IMR-90 (cell line): ENCODE measurements at regions not wholly inside any gene's neighbourhood (a gene's known extent, or its start where the extent isn't known, plus 50 kb on each side); places are given as distances from the start of the nearest gene placed in this dataset.

Experiments
- ATAC-seq: fragments of 200-7000 bp; cut with Tn5 transposase; 2 replicates; pipeline ENCODE4 v1.9.1; 2020; ENCODE audit warnings: low read depth, mild to moderate bottlenecking, moderate library complexity
- BruUV-seq: library from RNA; stranded (reverse); fragments of 400-500 nt; replicated peaks from 2 replicates; lab custom pipeline; 2021; lab: Mats Ljungman, UMichigan
- CTCF ChIA-PET: fragments of 300-600 bp; formaldehyde crosslinking; extraction: SDS; loops from one replicate; lab custom pipeline; 2021; ENCODE audit warnings: antibody characterized with exemption; lab: Yijun Ruan, JAX
- POLR2A ChIA-PET: fragments of 300-600 bp; sonication (Branson Sonifier 250); formaldehyde crosslinking; loops from one replicate; lab custom pipeline; 2022; ENCODE audit warnings: antibody characterized with exemption; ENCODE audit not compliant: unreplicated experiment; lab: Charles Lee
- DNase-seq: peaks from one replicate; pipeline ENCODE4 v3.0.0; 2013
- H2AFZ ChIP-seq: replicated peaks from 2 replicates; pipeline ENCODE3; 2013; ENCODE audit warnings: low read length, mild to moderate bottlenecking; ENCODE audit not compliant: poor library complexity
- H2AK5ac ChIP-seq: 2 replicates; pipeline ENCODE4 v1.6.1; 2013; ENCODE audit warnings: low read depth, low read length, inconsistent platforms
- H2AK9ac ChIP-seq: replicated peaks from 2 replicates; pipeline ENCODE3; 2013; ENCODE audit warnings: mild to moderate bottlenecking, low read depth, low read length, moderate library complexity; ENCODE audit not compliant: poor library complexity
- H2BK120ac ChIP-seq: 2 replicates; pipeline ENCODE4 v1.6.1; 2013; ENCODE audit warnings: low read depth, low read length, inconsistent platforms
- H2BK15ac ChIP-seq: 3 replicates; pipeline ENCODE4 v1.6.1; 2013; ENCODE audit warnings: low read depth, low read length, inconsistent platforms
- H2BK20ac ChIP-seq: 2 replicates; pipeline ENCODE4 v1.6.1; 2013; ENCODE audit warnings: low read depth, mild to moderate bottlenecking, inconsistent platforms, low read length, moderate library complexity
- H2BK5ac ChIP-seq: 2 replicates; pipeline ENCODE4 v1.6.1; 2013; ENCODE audit warnings: mild to moderate bottlenecking, low read depth, low read length, inconsistent platforms; ENCODE audit not compliant: poor library complexity, severe bottlenecking
- H3K14ac ChIP-seq: replicated peaks from 2 replicates; pipeline ENCODE4 v1.6.1; 2013; ENCODE audit warnings: low read depth, low read length, inconsistent platforms
- H3K18ac ChIP-seq: 2 replicates; pipeline ENCODE4 v1.6.1; 2013; ENCODE audit warnings: low read depth, low read length, control low read depth
- H3K23ac ChIP-seq: 2 replicates; pipeline ENCODE4 v1.6.1; 2013; ENCODE audit warnings: low read depth, low read length, inconsistent platforms
- H3K27ac ChIP-seq: 2 replicates; pipeline ENCODE4 v1.5.1; 2013; ENCODE audit warnings: mild to moderate bottlenecking, control low read depth, low read length; ENCODE audit not compliant: insufficient read depth
- H3K27me3 ChIP-seq: 2 replicates; pipeline ENCODE4 v1.6.1; 2013; ENCODE audit warnings: low read length; ENCODE audit not compliant: control insufficient read depth, insufficient read depth
- H3K36me3 ChIP-seq: 2 replicates; pipeline ENCODE4 v1.6.1; 2013; ENCODE audit warnings: low read length, mixed read lengths; ENCODE audit not compliant: control insufficient read depth, insufficient read depth
- H3K4ac ChIP-seq: 2 replicates; pipeline ENCODE4 v1.6.1; 2013; ENCODE audit warnings: low read depth, low read length, inconsistent platforms
- H3K4me1 ChIP-seq: 2 replicates; pipeline ENCODE4 v1.6.1; 2013; ENCODE audit warnings: low read length, mixed read lengths; ENCODE audit not compliant: control insufficient read depth, insufficient read depth
- H3K4me2 ChIP-seq: 2 replicates; pipeline ENCODE4 v1.6.1; 2013; ENCODE audit warnings: low read depth, mild to moderate bottlenecking, control low read depth, low read length, moderate library complexity
- H3K4me3 ChIP-seq: 2 replicates; pipeline ENCODE4 v1.5.1; 2013; ENCODE audit warnings: low read depth, mild to moderate bottlenecking, control low read depth, low read length, moderate library complexity; ENCODE audit not compliant: insufficient read depth
- H3K56ac ChIP-seq: 2 replicates; pipeline ENCODE4 v1.6.1; 2013; ENCODE audit warnings: low read length, inconsistent platforms; ENCODE audit not compliant: insufficient read depth; ENCODE audit errors: extremely low read depth
- H3K79me1 ChIP-seq, 2 experiments: 2 replicates each; pipeline ENCODE4 v1.6.1; 2013; ENCODE audit warnings: low read length in 2 of 2, inconsistent platforms in 1 of 2, low read depth in 1 of 2
- H3K9ac ChIP-seq: 2 replicates; pipeline ENCODE4 v1.6.1; 2013; ENCODE audit warnings: low read depth, low read length, control low read depth
- H3K9me1 ChIP-seq: 2 replicates; pipeline ENCODE4 v1.6.1; 2013; ENCODE audit warnings: low read length, inconsistent platforms; ENCODE audit not compliant: insufficient read depth
- H3K9me3 ChIP-seq: 2 replicates; pipeline ENCODE4 v1.6.1; 2013; ENCODE audit warnings: low read length; ENCODE audit not compliant: control insufficient read depth, insufficient read depth
- H4K20me1 ChIP-seq: 2 replicates; pipeline ENCODE4 v1.6.1; 2013; ENCODE audit warnings: low read length, inconsistent platforms; ENCODE audit not compliant: insufficient read depth
- H4K5ac ChIP-seq: 2 replicates; pipeline ENCODE4 v1.6.1; 2013; ENCODE audit warnings: mild to moderate bottlenecking, low read depth, low read length, control low read depth
- H4K8ac ChIP-seq, 2 experiments: 2 replicates each; pipeline ENCODE4 v1.6.1; 2013; ENCODE audit warnings: low read depth in 2 of 2, low read length in 2 of 2, control low read depth in 1 of 2, inconsistent platforms in 1 of 2
- H4K91ac ChIP-seq: 2 replicates; pipeline ENCODE4 v1.6.1; 2013; ENCODE audit warnings: low read depth, low read length, inconsistent platforms; ENCODE audit not compliant: insufficient read depth
- BHLHE40 ChIP-seq: fragments of 150-350 bp; IDR thresholded peaks from 2 replicates; pipeline ENCODE4 v1.6.1; 2016; ENCODE audit warnings: mild to moderate bottlenecking, low read depth, low read length
- ELK1 ChIP-seq: fragments of 150-350 bp; IDR thresholded peaks from 2 replicates; pipeline ENCODE4 v1.6.1; 2016; ENCODE audit warnings: low read depth, mild to moderate bottlenecking, low read length, moderate library complexity, borderline replicate concordance
- MAFK ChIP-seq: IDR thresholded peaks from 2 replicates; pipeline ENCODE4 v1.6.1; 2012; ENCODE audit warnings: low read depth, low read length, improper control_type of control experiment
- NFE2L2 ChIP-seq: fragments of 150-350 bp; IDR thresholded peaks from 2 replicates; pipeline ENCODE4 v1.6.1; 2016; ENCODE audit warnings: low read depth, mild to moderate bottlenecking, low read length
- RAD21 ChIP-seq: IDR thresholded peaks from 2 replicates; pipeline ENCODE4 v1.6.1; 2012; ENCODE audit warnings: low read length, improper control_type of control experiment
- RCOR1 ChIP-seq: IDR thresholded peaks from 2 replicates; pipeline ENCODE4 v1.6.1; 2012; ENCODE audit warnings: mild to moderate bottlenecking, low read length, improper control_type of control experiment; ENCODE audit not compliant: insufficient replicate concordance
- RFX5 ChIP-seq: IDR thresholded peaks from 2 replicates; pipeline ENCODE4 v1.8.0; 2012; ENCODE audit warnings: low read depth, mild to moderate bottlenecking, low read length, moderate library complexity
- SMC3 ChIP-seq: fragments of 150-350 bp; IDR thresholded peaks from 2 replicates; pipeline ENCODE4 v1.6.1; 2016; ENCODE audit warnings: low read depth, mild to moderate bottlenecking, antibody characterized with exemption, low read length, moderate library complexity
- USF2 ChIP-seq: fragments of 150-350 bp; IDR thresholded peaks from 2 replicates; pipeline ENCODE4 v1.6.1; 2017; ENCODE audit warnings: mild to moderate bottlenecking, antibody characterized with exemption, low read length, low read depth
- WGBS, 2 experiments: methylation state at CpG; one replicate each; pipeline versions ENCODE4 v1.1.5 to v1.1.7; 2013; ENCODE audit warnings: missing lambda C conversion rate in 2 of 2; ENCODE audit not compliant: insufficient read length in 1 of 2; ENCODE audit errors: extremely low coverage in 2 of 2; 5-methylcytosine and 5-hydroxymethylcytosine counted together
- dilution Hi-C: fragments of 300-500 bp; cut with HindIII; formaldehyde crosslinking; loops from one replicate; pipeline ENCODE4 v1.14.3; 2018; ENCODE audit warnings: low sequenced_read_pairs; ENCODE audit not compliant: unreplicated experiment
- in situ Hi-C: fragments of 300-500 bp; cut with MboI; formaldehyde crosslinking; loops from 3 replicates; pipeline ENCODE4 v1.14.3; 2019; ENCODE audit warnings: low sequenced_read_pairs, inconsistent platforms, mixed read lengths
- intact Hi-C: fragments of 100-400 bp; cut with micrococcal nuclease; formaldehyde crosslinking; loops from 2 replicates; pipeline ENCODE4 v1.10.0; 2022

GRCh38 chrX:122055979-122056715, 1008.7 kb downstream of the GLUD2 start:
- no peak overlapping the region for H4K91ac ChIP-seq
- no peaks in the 10 kb centered on the region for H4K20me1 ChIP-seq
- H3K36me3 ChIP-seq: no peaks in the 10 kb centered on the region
- no peak overlapping the region for H2BK120ac ChIP-seq
- WGBS, 2 experiments: no CpG with 5 or more reads among the region's 2 CpGs
- no peak overlapping the region for H3K27ac ChIP-seq
- no peak overlapping the region for H2AFZ ChIP-seq
- dilution Hi-C loops (no loop called here), in situ Hi-C loops (no loop called here), intact Hi-C loops (no loop called here)
- H2AK9ac ChIP-seq: no peak overlapping the region
- H2BK5ac ChIP-seq: no peak overlapping the region
- ChIA-PET POLR2A (no interaction called here), CTCF (no interaction called here)
- no peaks in the 10 kb centered on the region for H3K9me1 ChIP-seq
- H3K9me3 ChIP-seq: no peaks in the 10 kb centered on the region
- H4K8ac ChIP-seq: no peak overlapping the region
- no peaks in the 10 kb centered on the region for H3K4me1 ChIP-seq
- no peak overlapping the region for H3K56ac ChIP-seq
- no peak overlapping the region for H3K23ac ChIP-seq
- DNase-seq (no peak), ATAC-seq (no peak)
- TF ChIP-seq MAFK (no peak), ELK1 (no peak), NFE2L2 (no peak), RAD21 (no peak), SMC3 (no peak), RCOR1 (no peak), RFX5 (no peak), BHLHE40 (no peak), USF2 (no peak)
- no peaks in the 10 kb centered on the region for H3K79me1 ChIP-seq
- H3K14ac ChIP-seq: no peak overlapping the region
- H3K4me3 ChIP-seq: no peak overlapping the region
- H2AK5ac ChIP-seq: no peak overlapping the region
- H3K4me2 ChIP-seq: no peak overlapping the region
- no peak overlapping the region for H3K4ac ChIP-seq
- no peak overlapping the region for H2BK15ac ChIP-seq
- H3K18ac ChIP-seq: no peak overlapping the region
- no peak overlapping the region for H4K5ac ChIP-seq
- no peak overlapping the region for H3K9ac ChIP-seq
- no peak overlapping the region for H2BK20ac ChIP-seq
- no TSS peak for BruUV-seq
- no peaks in the 10 kb centered on the region for H3K27me3 ChIP-seq
